Astrocyte (in vitro differentiated cells and primary cell): ENCODE measurements at regions not wholly inside any gene's neighbourhood (a gene's known extent, or its start where the extent isn't known, plus 50 kb on each side); places are given as distances from the start of the nearest gene placed in this dataset.

Experiments used
- DNase-seq: peaks from one replicate; pipeline ENCODE4 v3.0.0-alpha.2; 2010; ENCODE audit warnings: low read depth
- FAIRE-seq: peaks from 2 replicates; lab custom pipeline; 2011; peaks lifted over from hg19 to GRCh38; lab: Jason Lieb, UNC
- H2AFZ ChIP-seq: 2 replicates; pipeline ENCODE4 v1.6.0; 2012; ENCODE audit warnings: low read depth, low read length, inconsistent platforms
- H3K27ac ChIP-seq: 2 replicates; pipeline ENCODE4 v1.5.1; 2011; ENCODE audit warnings: low read depth, low read length, inconsistent platforms
- H3K27me3 ChIP-seq: 2 replicates; pipeline ENCODE4 v1.6.0; 2011; ENCODE audit warnings: low read length, inconsistent platforms; ENCODE audit not compliant: insufficient read depth
- H3K36me3 ChIP-seq: 2 replicates; pipeline ENCODE4 v1.5.1; 2011; ENCODE audit warnings: low read length, inconsistent platforms; ENCODE audit not compliant: insufficient read depth
- H3K4me1 ChIP-seq: 2 replicates; pipeline ENCODE4 v1.5.1; 2011; ENCODE audit warnings: low read length, inconsistent platforms; ENCODE audit not compliant: insufficient read depth
- H3K4me2 ChIP-seq: 2 replicates; pipeline ENCODE4 v1.6.0; 2012; ENCODE audit warnings: low read length, inconsistent platforms
- H3K4me3 ChIP-seq: 2 replicates; pipeline ENCODE4 v1.5.1; 2011; ENCODE audit warnings: low read depth, mild to moderate bottlenecking, low read length, inconsistent platforms; ENCODE audit not compliant: insufficient read depth
- H3K79me2 ChIP-seq: 2 replicates; pipeline ENCODE4 v1.6.0; 2012; ENCODE audit warnings: mild to moderate bottlenecking, low read length, inconsistent platforms; ENCODE audit not compliant: insufficient read depth
- H3K9ac ChIP-seq: 2 replicates; pipeline ENCODE4 v1.6.0; 2012; ENCODE audit warnings: mild to moderate bottlenecking, low read length, inconsistent platforms
- H3K9me3 ChIP-seq: 2 replicates; pipeline ENCODE4 v1.5.1; 2012; ENCODE audit warnings: low read depth, mild to moderate bottlenecking, low read length, inconsistent platforms; ENCODE audit not compliant: insufficient read depth
- H4K20me1 ChIP-seq: 2 replicates; pipeline ENCODE4 v1.6.0; 2012; ENCODE audit warnings: low read length, inconsistent platforms; ENCODE audit not compliant: insufficient read depth
- H3K27ac Mint-ChIP-seq: one replicate; pipeline ENCODE4 v1.8.0; 2021; ENCODE audit warnings: mild to moderate bottlenecking, mixed read lengths; ENCODE audit not compliant: unreplicated experiment
- H3K27me3 Mint-ChIP-seq: one replicate; pipeline ENCODE4 v1.8.0; 2021; ENCODE audit warnings: low read depth, mixed read lengths; ENCODE audit not compliant: unreplicated experiment
- H3K36me3 Mint-ChIP-seq: one replicate; pipeline ENCODE4 v1.8.0; 2021; ENCODE audit warnings: low read depth, mixed read lengths; ENCODE audit not compliant: unreplicated experiment
- H3K4me1 Mint-ChIP-seq: one replicate; pipeline ENCODE4 v1.8.0; 2021; ENCODE audit warnings: low read depth, mixed read lengths; ENCODE audit not compliant: unreplicated experiment
- H3K4me3 Mint-ChIP-seq: one replicate; pipeline ENCODE4 v1.8.0; 2021; ENCODE audit warnings: mild to moderate bottlenecking, moderate library complexity, mixed read lengths; ENCODE audit not compliant: unreplicated experiment
- H3K9me3 Mint-ChIP-seq: one replicate; pipeline ENCODE4 v1.8.0; 2021; ENCODE audit warnings: mild to moderate bottlenecking, mixed read lengths; ENCODE audit not compliant: unreplicated experiment
- EZH2 ChIP-seq: IDR thresholded peaks from 2 replicates; pipeline ENCODE4 v1.6.1; 2012; ENCODE audit warnings: mild to moderate bottlenecking, low read length, inconsistent platforms; ENCODE audit not compliant: insufficient read depth
- TF ChIP-seq, protein P1 (sequence below): IDR thresholded peaks from 2 replicates; pipeline ENCODE4 v1.5.1; 2011; ENCODE audit warnings: low read depth, mild to moderate bottlenecking, inconsistent platforms, low read length, moderate library complexity; ENCODE audit not compliant: insufficient read depth

- no peaks in the 10 kb centered on the region for H3K9me3 Mint-ChIP-seq
- FAIRE-seq (no peak), DNase-seq (no peak)
- TF ChIP-seq EZH2, result no peak
- TF ChIP-seq, protein P1, sequence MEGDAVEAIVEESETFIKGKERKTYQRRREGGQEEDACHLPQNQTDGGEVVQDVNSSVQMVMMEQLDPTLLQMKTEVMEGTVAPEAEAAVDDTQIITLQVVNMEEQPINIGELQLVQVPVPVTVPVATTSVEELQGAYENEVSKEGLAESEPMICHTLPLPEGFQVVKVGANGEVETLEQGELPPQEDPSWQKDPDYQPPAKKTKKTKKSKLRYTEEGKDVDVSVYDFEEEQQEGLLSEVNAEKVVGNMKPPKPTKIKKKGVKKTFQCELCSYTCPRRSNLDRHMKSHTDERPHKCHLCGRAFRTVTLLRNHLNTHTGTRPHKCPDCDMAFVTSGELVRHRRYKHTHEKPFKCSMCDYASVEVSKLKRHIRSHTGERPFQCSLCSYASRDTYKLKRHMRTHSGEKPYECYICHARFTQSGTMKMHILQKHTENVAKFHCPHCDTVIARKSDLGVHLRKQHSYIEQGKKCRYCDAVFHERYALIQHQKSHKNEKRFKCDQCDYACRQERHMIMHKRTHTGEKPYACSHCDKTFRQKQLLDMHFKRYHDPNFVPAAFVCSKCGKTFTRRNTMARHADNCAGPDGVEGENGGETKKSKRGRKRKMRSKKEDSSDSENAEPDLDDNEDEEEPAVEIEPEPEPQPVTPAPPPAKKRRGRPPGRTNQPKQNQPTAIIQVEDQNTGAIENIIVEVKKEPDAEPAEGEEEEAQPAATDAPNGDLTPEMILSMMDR, result no peak
- Histone ChIP-seq H3K36me3 (no peaks in the 10 kb centered on the region), H3K4me1 (no peaks in the 10 kb centered on the region), H3K4me2 (no peak overlapping the region), H3K9me3 (no peaks in the 10 kb centered on the region), H3K27ac (no peak overlapping the region), H3K79me2 (no peaks in the 10 kb centered on the region), H4K20me1 (no peaks in the 10 kb centered on the region), H2AFZ (peak overlapping the region; percentile 55), H3K9ac (no peak overlapping the region), H3K4me3 (no peak overlapping the region), H3K27me3 (no peaks in the 10 kb centered on the region)
- H3K4me1 Mint-ChIP-seq, result peaks cover 8% of the 10 kb centered on the region
- H3K27me3 Mint-ChIP-seq, result peaks cover 11% of the 10 kb centered on the region
- no peak overlapping the region for H3K27ac Mint-ChIP-seq
- no peak overlapping the region for H3K4me3 Mint-ChIP-seq
- H3K36me3 Mint-ChIP-seq, result no peaks in the 10 kb centered on the region
Observed at GRCh38 chr6:6737671-6738070, 149.2 kb downstream of the LY86 start.

- Histone ChIP-seq H3K9ac (no peak overlapping the region), H2AFZ (no peak overlapping the region), H3K9me3 (no peaks in the 10 kb centered on the region), H3K4me3 (no peak overlapping the region), H3K4me1 (no peaks in the 10 kb centered on the region), H3K79me2 (no peaks in the 10 kb centered on the region), H3K4me2 (no peak overlapping the region), H3K36me3 (no peaks in the 10 kb centered on the region), H3K27ac (no peak overlapping the region), H4K20me1 (no peaks in the 10 kb centered on the region), H3K27me3 (peaks cover under 1% of the 10 kb centered on the region)
- no peak overlapping the region for H3K4me3 Mint-ChIP-seq
- FAIRE-seq (no peak), DNase-seq (no peak)
- TF ChIP-seq, protein P1, result no peak
- no peak for TF ChIP-seq EZH2
- H3K27me3 Mint-ChIP-seq, result peaks cover 11% of the 10 kb centered on the region
- H3K4me1 Mint-ChIP-seq, result peaks cover 8% of the 10 kb centered on the region
- no peaks in the 10 kb centered on the region for H3K36me3 Mint-ChIP-seq
- no peak overlapping the region for H3K27ac Mint-ChIP-seq
- H3K9me3 Mint-ChIP-seq, result no peaks in the 10 kb centered on the region
Observed at GRCh38 chr6:6738108-6738507, 149.6 kb downstream of the LY86 start.

GRCh38 chr6:6738922-6739716 lies 150.6 kb downstream of the LY86 start:
- H4K20me1 ChIP-seq, result no peaks in the 10 kb centered on the region
- Mint-ChIP-seq H3K36me3 (no peaks in the 10 kb centered on the region), H3K4me1 (peaks cover 8% of the 10 kb centered on the region), H3K27me3 (peaks cover 7% of the 10 kb centered on the region), H3K27ac (no peak overlapping the region), H3K9me3 (no peaks in the 10 kb centered on the region), H3K4me3 (no peak overlapping the region)
- H3K4me2 ChIP-seq, result no peak overlapping the region
- H3K27ac ChIP-seq, result no peak overlapping the region
- no peaks in the 10 kb centered on the region for H3K36me3 ChIP-seq
- TF ChIP-seq, protein P1, result no peak
- TF ChIP-seq EZH2, result no peak
- no peaks in the 10 kb centered on the region for H3K4me1 ChIP-seq
- H3K9me3 ChIP-seq, result no peaks in the 10 kb centered on the region
- H3K9ac ChIP-seq, result no peak overlapping the region
- no peak overlapping the region for H3K4me3 ChIP-seq
- peaks cover 4% of the 10 kb centered on the region for H3K27me3 ChIP-seq
- FAIRE-seq (no peak), DNase-seq (no peak)
- H3K79me2 ChIP-seq, result no peaks in the 10 kb centered on the region
- H2AFZ ChIP-seq, result no peak overlapping the region
